IMR-90 (cell line): ENCODE measurements at regions not wholly inside any gene's neighbourhood (a gene's known extent, or its start where the extent isn't known, plus 50 kb on each side); places are given as distances from the start of the nearest gene placed in this dataset.
"Not testable (repeated sequence)": the region's sequence is repeated elsewhere in the genome, so short reads cannot be mapped to it uniquely, and the experiment has no call there.

ENCODE experiments used
- ATAC-seq: fragments of 200-7000 bp; cut with Tn5 transposase; 2 replicates; pipeline ENCODE4 v1.9.1; 2020; ENCODE audit warnings: low read depth, mild to moderate bottlenecking, moderate library complexity
- BruUV-seq: library from RNA; stranded (reverse); fragments of 400-500 nt; replicated peaks from 2 replicates; lab custom pipeline; 2021; lab: Mats Ljungman, UMichigan
- CTCF ChIA-PET: fragments of 300-600 bp; formaldehyde crosslinking; extraction: SDS; loops from one replicate; lab custom pipeline; 2021; ENCODE audit warnings: antibody characterized with exemption; lab: Yijun Ruan, JAX
- POLR2A ChIA-PET: fragments of 300-600 bp; sonication (Branson Sonifier 250); formaldehyde crosslinking; loops from one replicate; lab custom pipeline; 2022; ENCODE audit warnings: antibody characterized with exemption; ENCODE audit not compliant: unreplicated experiment; lab: Charles Lee
- DNase-seq: peaks from one replicate; pipeline ENCODE4 v3.0.0; 2013
- H2AFZ ChIP-seq: replicated peaks from 2 replicates; pipeline ENCODE3; 2013; ENCODE audit warnings: low read length, mild to moderate bottlenecking; ENCODE audit not compliant: poor library complexity
- H2AK5ac ChIP-seq: 2 replicates; pipeline ENCODE4 v1.6.1; 2013; ENCODE audit warnings: low read depth, low read length, inconsistent platforms
- H2AK9ac ChIP-seq: replicated peaks from 2 replicates; pipeline ENCODE3; 2013; ENCODE audit warnings: mild to moderate bottlenecking, low read depth, low read length, moderate library complexity; ENCODE audit not compliant: poor library complexity
- H2BK120ac ChIP-seq: 2 replicates; pipeline ENCODE4 v1.6.1; 2013; ENCODE audit warnings: low read depth, low read length, inconsistent platforms
- H2BK15ac ChIP-seq: 3 replicates; pipeline ENCODE4 v1.6.1; 2013; ENCODE audit warnings: low read depth, low read length, inconsistent platforms
- H2BK20ac ChIP-seq: 2 replicates; pipeline ENCODE4 v1.6.1; 2013; ENCODE audit warnings: low read depth, mild to moderate bottlenecking, inconsistent platforms, low read length, moderate library complexity
- H2BK5ac ChIP-seq: 2 replicates; pipeline ENCODE4 v1.6.1; 2013; ENCODE audit warnings: mild to moderate bottlenecking, low read depth, low read length, inconsistent platforms; ENCODE audit not compliant: poor library complexity, severe bottlenecking
- H3K14ac ChIP-seq: replicated peaks from 2 replicates; pipeline ENCODE4 v1.6.1; 2013; ENCODE audit warnings: low read depth, low read length, inconsistent platforms
- H3K18ac ChIP-seq: 2 replicates; pipeline ENCODE4 v1.6.1; 2013; ENCODE audit warnings: low read depth, low read length, control low read depth
- H3K23ac ChIP-seq: 2 replicates; pipeline ENCODE4 v1.6.1; 2013; ENCODE audit warnings: low read depth, low read length, inconsistent platforms
- H3K27ac ChIP-seq: 2 replicates; pipeline ENCODE4 v1.5.1; 2013; ENCODE audit warnings: mild to moderate bottlenecking, control low read depth, low read length; ENCODE audit not compliant: insufficient read depth
- H3K27me3 ChIP-seq: 2 replicates; pipeline ENCODE4 v1.6.1; 2013; ENCODE audit warnings: low read length; ENCODE audit not compliant: control insufficient read depth, insufficient read depth
- H3K36me3 ChIP-seq: 2 replicates; pipeline ENCODE4 v1.6.1; 2013; ENCODE audit warnings: low read length, mixed read lengths; ENCODE audit not compliant: control insufficient read depth, insufficient read depth
- H3K4ac ChIP-seq: 2 replicates; pipeline ENCODE4 v1.6.1; 2013; ENCODE audit warnings: low read depth, low read length, inconsistent platforms
- H3K4me1 ChIP-seq: 2 replicates; pipeline ENCODE4 v1.6.1; 2013; ENCODE audit warnings: low read length, mixed read lengths; ENCODE audit not compliant: control insufficient read depth, insufficient read depth
- H3K4me2 ChIP-seq: 2 replicates; pipeline ENCODE4 v1.6.1; 2013; ENCODE audit warnings: low read depth, mild to moderate bottlenecking, control low read depth, low read length, moderate library complexity
- H3K4me3 ChIP-seq: 2 replicates; pipeline ENCODE4 v1.5.1; 2013; ENCODE audit warnings: low read depth, mild to moderate bottlenecking, control low read depth, low read length, moderate library complexity; ENCODE audit not compliant: insufficient read depth
- H3K56ac ChIP-seq: 2 replicates; pipeline ENCODE4 v1.6.1; 2013; ENCODE audit warnings: low read length, inconsistent platforms; ENCODE audit not compliant: insufficient read depth; ENCODE audit errors: extremely low read depth
- H3K79me1 ChIP-seq, 2 experiments: 2 replicates each; pipeline ENCODE4 v1.6.1; 2013; ENCODE audit warnings: low read length in 2 of 2, inconsistent platforms in 1 of 2, low read depth in 1 of 2
- H3K9ac ChIP-seq: 2 replicates; pipeline ENCODE4 v1.6.1; 2013; ENCODE audit warnings: low read depth, low read length, control low read depth
- H3K9me1 ChIP-seq: 2 replicates; pipeline ENCODE4 v1.6.1; 2013; ENCODE audit warnings: low read length, inconsistent platforms; ENCODE audit not compliant: insufficient read depth
- H3K9me3 ChIP-seq: 2 replicates; pipeline ENCODE4 v1.6.1; 2013; ENCODE audit warnings: low read length; ENCODE audit not compliant: control insufficient read depth, insufficient read depth
- H4K20me1 ChIP-seq: 2 replicates; pipeline ENCODE4 v1.6.1; 2013; ENCODE audit warnings: low read length, inconsistent platforms; ENCODE audit not compliant: insufficient read depth
- H4K5ac ChIP-seq: 2 replicates; pipeline ENCODE4 v1.6.1; 2013; ENCODE audit warnings: mild to moderate bottlenecking, low read depth, low read length, control low read depth
- H4K8ac ChIP-seq, 2 experiments: 2 replicates each; pipeline ENCODE4 v1.6.1; 2013; ENCODE audit warnings: low read depth in 2 of 2, low read length in 2 of 2, control low read depth in 1 of 2, inconsistent platforms in 1 of 2
- H4K91ac ChIP-seq: 2 replicates; pipeline ENCODE4 v1.6.1; 2013; ENCODE audit warnings: low read depth, low read length, inconsistent platforms; ENCODE audit not compliant: insufficient read depth
- WGBS, 2 experiments: methylation state at CpG; one replicate each; pipeline versions ENCODE4 v1.1.5 to v1.1.7; 2013; ENCODE audit warnings: missing lambda C conversion rate in 2 of 2; ENCODE audit not compliant: insufficient read length in 1 of 2; ENCODE audit errors: extremely low coverage in 2 of 2; 5-methylcytosine and 5-hydroxymethylcytosine counted together
- dilution Hi-C: fragments of 300-500 bp; cut with HindIII; formaldehyde crosslinking; loops from one replicate; pipeline ENCODE4 v1.14.3; 2018; ENCODE audit warnings: low sequenced_read_pairs; ENCODE audit not compliant: unreplicated experiment
- in situ Hi-C: fragments of 300-500 bp; cut with MboI; formaldehyde crosslinking; loops from 3 replicates; pipeline ENCODE4 v1.14.3; 2019; ENCODE audit warnings: low sequenced_read_pairs, inconsistent platforms, mixed read lengths
- intact Hi-C: fragments of 100-400 bp; cut with micrococcal nuclease; formaldehyde crosslinking; loops from 2 replicates; pipeline ENCODE4 v1.10.0; 2022

DNA sequence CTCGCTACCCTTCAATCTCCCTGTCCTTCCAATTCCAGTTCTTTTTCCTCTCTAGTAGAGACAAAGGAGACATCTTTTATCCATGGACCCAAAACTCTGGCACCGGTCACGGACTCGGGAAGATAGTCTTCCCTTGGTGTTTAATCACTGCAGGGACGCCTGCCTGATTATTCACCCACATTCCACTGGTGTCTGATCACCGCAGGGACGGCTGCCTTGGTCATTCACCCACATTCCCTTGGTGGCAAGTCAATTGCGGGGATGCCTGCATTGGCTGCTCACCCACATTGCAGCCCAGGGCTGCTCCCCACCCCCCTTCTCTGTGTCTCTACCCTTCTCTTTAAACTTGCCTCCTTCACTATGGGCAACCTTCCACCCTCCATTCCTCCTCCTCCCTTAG, 90.2 kb upstream of the RBM19 start:
- BruUV-seq, H4K20me1 ChIP-seq, H3K56ac ChIP-seq, H3K9me3 ChIP-seq, intact Hi-C loops, H3K4me1 ChIP-seq, CTCF ChIA-PET, H3K79me1 ChIP-seq, H2BK120ac ChIP-seq, POLR2A ChIA-PET, H2AFZ ChIP-seq, H3K27me3 ChIP-seq, H3K36me3 ChIP-seq, H3K9ac ChIP-seq, H3K9me1 ChIP-seq, H2BK15ac ChIP-seq, dilution Hi-C loops, H4K5ac ChIP-seq, in situ Hi-C loops, DNase-seq, H3K4me2 ChIP-seq, H3K4me3 ChIP-seq, H2BK20ac ChIP-seq, H2AK9ac ChIP-seq, H4K8ac ChIP-seq, H3K18ac ChIP-seq, H3K23ac ChIP-seq, H3K4ac ChIP-seq, H4K91ac ChIP-seq, H2AK5ac ChIP-seq, H2BK5ac ChIP-seq, H3K27ac ChIP-seq, H3K14ac ChIP-seq, ATAC-seq: not testable (repeated sequence)
- WGBS, 2 experiments: 60% methylated on average over 4 of the region's 8 CpGs; no CpG with 5 or more reads in 1 of the 2 experiments
